ENCODE measurements at regions not wholly inside any gene's neighbourhood (a gene's known extent, or its start where the extent isn't known, plus 50 kb on each side); places are given as distances from the start of the nearest gene placed in this dataset.

DNA sequence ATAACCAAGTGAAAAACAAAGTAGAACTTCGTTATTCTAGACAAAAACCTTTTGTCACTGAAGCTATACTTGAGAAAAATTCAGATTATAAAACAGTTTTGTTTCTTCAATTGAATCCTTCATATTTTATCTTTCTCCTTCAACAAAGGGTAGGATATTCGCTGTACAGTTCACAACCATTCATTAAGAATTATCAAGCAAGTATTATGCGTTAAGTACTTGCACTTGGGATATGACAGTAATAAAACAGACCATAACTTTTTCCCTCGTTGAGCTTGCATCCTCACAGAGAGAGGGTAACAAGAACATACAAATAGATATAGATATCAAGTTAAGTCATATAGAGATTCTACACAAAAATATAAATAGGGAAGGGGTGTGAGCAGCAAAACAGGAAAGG lies 61.2 kb upstream of the MEOX2 start:
- TF ChIP-seq, protein P1, sequence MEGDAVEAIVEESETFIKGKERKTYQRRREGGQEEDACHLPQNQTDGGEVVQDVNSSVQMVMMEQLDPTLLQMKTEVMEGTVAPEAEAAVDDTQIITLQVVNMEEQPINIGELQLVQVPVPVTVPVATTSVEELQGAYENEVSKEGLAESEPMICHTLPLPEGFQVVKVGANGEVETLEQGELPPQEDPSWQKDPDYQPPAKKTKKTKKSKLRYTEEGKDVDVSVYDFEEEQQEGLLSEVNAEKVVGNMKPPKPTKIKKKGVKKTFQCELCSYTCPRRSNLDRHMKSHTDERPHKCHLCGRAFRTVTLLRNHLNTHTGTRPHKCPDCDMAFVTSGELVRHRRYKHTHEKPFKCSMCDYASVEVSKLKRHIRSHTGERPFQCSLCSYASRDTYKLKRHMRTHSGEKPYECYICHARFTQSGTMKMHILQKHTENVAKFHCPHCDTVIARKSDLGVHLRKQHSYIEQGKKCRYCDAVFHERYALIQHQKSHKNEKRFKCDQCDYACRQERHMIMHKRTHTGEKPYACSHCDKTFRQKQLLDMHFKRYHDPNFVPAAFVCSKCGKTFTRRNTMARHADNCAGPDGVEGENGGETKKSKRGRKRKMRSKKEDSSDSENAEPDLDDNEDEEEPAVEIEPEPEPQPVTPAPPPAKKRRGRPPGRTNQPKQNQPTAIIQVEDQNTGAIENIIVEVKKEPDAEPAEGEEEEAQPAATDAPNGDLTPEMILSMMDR (conservative IDR thresholded peaks at IDR 0.05 in 1 of 2, IDR thresholded peaks at IDR 0.05 in 1 of 2; ENCODE audit: extremely low read depth in 1 of 2, insufficient read depth in 1 of 2, low read depth in 1 of 2, low read length in 2 of 2), result no peak
- no peak for TF ChIP-seq EZH2 (IDR thresholded peaks at IDR 0.05; ENCODE audit: borderline replicate concordance, low read length)
